ENCODE measurements at regions not wholly inside any gene's neighbourhood (a gene's known extent, or its start where the extent isn't known, plus 50 kb on each side); places are given as distances from the start of the nearest gene placed in this dataset.

- Mint-ChIP-seq H3K4me1 (no peaks in the 10 kb centered on the region), H3K27ac (no peak overlapping the region), H3K36me3 (no peaks in the 10 kb centered on the region), H3K27me3 (ENCODE audit: low read depth in 3 of 3) (peaks cover 0 to 4% (median 2%) of the 10 kb centered on the region in 3 donors), H3K9me3 (peaks cover 2 to 5% (median 3%) of the 10 kb centered on the region in 7 donors), H3K4me3 (no peak overlapping the region)
- Histone ChIP-seq H3K9ac (ENCODE audit: insufficient read depth, low read length, poor library complexity, severe bottlenecking) (no peak overlapping the region), H3K4me3 (replicated peaks in 1 of 3; ENCODE audit: low read depth in 2 of 3, low read length in 3 of 3) (no peak overlapping the region), H3K4me2 (replicated peaks; ENCODE audit: extremely low read depth, low read length, poor library complexity, severe bottlenecking) (no peak overlapping the region), H3K79me2 (ENCODE audit: insufficient read depth, low read length) (no peaks in the 10 kb centered on the region), H3K36me3 (replicated peaks in 1 of 2; ENCODE audit: control insufficient read depth in 1 of 2, insufficient read depth in 2 of 2, low read length in 2 of 2) (no peaks in the 10 kb centered on the region), H3K27ac (ENCODE audit: low read depth in 1 of 2, low read length in 2 of 2) (no peak overlapping the region), H3K27me3 (ENCODE audit: control insufficient read depth in 2 of 2, insufficient read depth in 2 of 2, low read length in 2 of 2) (no peaks in the 10 kb centered on the region), H4K20me1 (ENCODE audit: insufficient read depth, low read length) (no peaks in the 10 kb centered on the region), H3K4me1 (ENCODE audit: control insufficient read depth in 1 of 2, insufficient read depth in 2 of 2, low read length in 2 of 2) (no peaks in the 10 kb centered on the region), H3K9me3 (replicated peaks in 1 of 2; ENCODE audit: control insufficient read depth in 1 of 2, insufficient read depth in 1 of 2, low read length in 2 of 2) (peaks cover 0 to 5% of the 10 kb centered on the region in 2 donors), H2AFZ (ENCODE audit: insufficient read depth, low read depth, low read length, poor library complexity, severe bottlenecking) (no peak overlapping the region)
- TF ChIP-seq, protein P1, sequence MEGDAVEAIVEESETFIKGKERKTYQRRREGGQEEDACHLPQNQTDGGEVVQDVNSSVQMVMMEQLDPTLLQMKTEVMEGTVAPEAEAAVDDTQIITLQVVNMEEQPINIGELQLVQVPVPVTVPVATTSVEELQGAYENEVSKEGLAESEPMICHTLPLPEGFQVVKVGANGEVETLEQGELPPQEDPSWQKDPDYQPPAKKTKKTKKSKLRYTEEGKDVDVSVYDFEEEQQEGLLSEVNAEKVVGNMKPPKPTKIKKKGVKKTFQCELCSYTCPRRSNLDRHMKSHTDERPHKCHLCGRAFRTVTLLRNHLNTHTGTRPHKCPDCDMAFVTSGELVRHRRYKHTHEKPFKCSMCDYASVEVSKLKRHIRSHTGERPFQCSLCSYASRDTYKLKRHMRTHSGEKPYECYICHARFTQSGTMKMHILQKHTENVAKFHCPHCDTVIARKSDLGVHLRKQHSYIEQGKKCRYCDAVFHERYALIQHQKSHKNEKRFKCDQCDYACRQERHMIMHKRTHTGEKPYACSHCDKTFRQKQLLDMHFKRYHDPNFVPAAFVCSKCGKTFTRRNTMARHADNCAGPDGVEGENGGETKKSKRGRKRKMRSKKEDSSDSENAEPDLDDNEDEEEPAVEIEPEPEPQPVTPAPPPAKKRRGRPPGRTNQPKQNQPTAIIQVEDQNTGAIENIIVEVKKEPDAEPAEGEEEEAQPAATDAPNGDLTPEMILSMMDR (IDR thresholded peaks at IDR 0.05) = no peak
- WGBS (ENCODE audit: insufficient coverage) = no CpG with 5 or more reads among the region's 1 CpG
- no peak for DNase-seq
- intact Hi-C loops (cut with micrococcal nuclease) = no loop called here
Observed at GRCh38 chr3:70621451-70621850, 309.0 kb upstream of the MDFIC2 start.

GRCh38 chr3:70620956-70621355 lies 308.5 kb upstream of the MDFIC2 start:
- no peak overlapping the region for H3K4me2 ChIP-seq (replicated peaks; ENCODE audit: extremely low read depth, low read length, poor library complexity, severe bottlenecking)
- no peaks in the 10 kb centered on the region for H3K79me2 ChIP-seq (ENCODE audit: insufficient read depth, low read length)
- TF ChIP-seq, protein P1 (IDR thresholded peaks at IDR 0.05) = no peak
- H3K4me3 ChIP-seq (replicated peaks in 1 of 3; ENCODE audit: low read depth in 2 of 3, low read length in 3 of 3) = no peak overlapping the region
- Mint-ChIP-seq H3K4me1 (no peaks in the 10 kb centered on the region), H3K4me3 (no peak overlapping the region), H3K27ac (no peak overlapping the region), H3K9me3 (peaks cover under 1 to 5% (median 3%) of the 10 kb centered on the region in 7 donors), H3K36me3 (no peaks in the 10 kb centered on the region), H3K27me3 (ENCODE audit: low read depth in 3 of 3) (peaks cover 0 to 4% (median 2%) of the 10 kb centered on the region in 3 donors)
- no peaks in the 10 kb centered on the region for H3K36me3 ChIP-seq (replicated peaks in 1 of 2; ENCODE audit: control insufficient read depth in 1 of 2, insufficient read depth in 2 of 2, low read length in 2 of 2)
- peaks cover 0 to 5% of the 10 kb centered on the region in 2 donors for H3K9me3 ChIP-seq (replicated peaks in 1 of 2; ENCODE audit: control insufficient read depth in 1 of 2, insufficient read depth in 1 of 2, low read length in 2 of 2)
- H3K9ac ChIP-seq (ENCODE audit: insufficient read depth, low read length, poor library complexity, severe bottlenecking) = no peak overlapping the region
- no CpG with 5 or more reads among the region's 2 CpGs for WGBS (ENCODE audit: insufficient coverage)
- H3K4me1 ChIP-seq (ENCODE audit: control insufficient read depth in 1 of 2, insufficient read depth in 2 of 2, low read length in 2 of 2) = no peaks in the 10 kb centered on the region
- H3K27me3 ChIP-seq (ENCODE audit: control insufficient read depth in 2 of 2, insufficient read depth in 2 of 2, low read length in 2 of 2) = no peaks in the 10 kb centered on the region
- no peak overlapping the region for H3K27ac ChIP-seq (ENCODE audit: low read depth in 1 of 2, low read length in 2 of 2)
- DNase-seq = no peak
- no peak overlapping the region for H2AFZ ChIP-seq (ENCODE audit: insufficient read depth, low read depth, low read length, poor library complexity, severe bottlenecking)
- intact Hi-C loops (cut with micrococcal nuclease) = no loop called here
- H4K20me1 ChIP-seq (ENCODE audit: insufficient read depth, low read length) = no peaks in the 10 kb centered on the region
